Renal pelvis (tissue), 1 donor: ENCODE measurements at regions not wholly inside any gene's neighbourhood (a gene's known extent, or its start where the extent isn't known, plus 50 kb on each side); places are given as distances from the start of the nearest gene placed in this dataset.

Experiments
- DNase-seq: peaks from one replicate; pipeline ENCODE4 v3.0.0-alpha.2; 2013

DNA sequence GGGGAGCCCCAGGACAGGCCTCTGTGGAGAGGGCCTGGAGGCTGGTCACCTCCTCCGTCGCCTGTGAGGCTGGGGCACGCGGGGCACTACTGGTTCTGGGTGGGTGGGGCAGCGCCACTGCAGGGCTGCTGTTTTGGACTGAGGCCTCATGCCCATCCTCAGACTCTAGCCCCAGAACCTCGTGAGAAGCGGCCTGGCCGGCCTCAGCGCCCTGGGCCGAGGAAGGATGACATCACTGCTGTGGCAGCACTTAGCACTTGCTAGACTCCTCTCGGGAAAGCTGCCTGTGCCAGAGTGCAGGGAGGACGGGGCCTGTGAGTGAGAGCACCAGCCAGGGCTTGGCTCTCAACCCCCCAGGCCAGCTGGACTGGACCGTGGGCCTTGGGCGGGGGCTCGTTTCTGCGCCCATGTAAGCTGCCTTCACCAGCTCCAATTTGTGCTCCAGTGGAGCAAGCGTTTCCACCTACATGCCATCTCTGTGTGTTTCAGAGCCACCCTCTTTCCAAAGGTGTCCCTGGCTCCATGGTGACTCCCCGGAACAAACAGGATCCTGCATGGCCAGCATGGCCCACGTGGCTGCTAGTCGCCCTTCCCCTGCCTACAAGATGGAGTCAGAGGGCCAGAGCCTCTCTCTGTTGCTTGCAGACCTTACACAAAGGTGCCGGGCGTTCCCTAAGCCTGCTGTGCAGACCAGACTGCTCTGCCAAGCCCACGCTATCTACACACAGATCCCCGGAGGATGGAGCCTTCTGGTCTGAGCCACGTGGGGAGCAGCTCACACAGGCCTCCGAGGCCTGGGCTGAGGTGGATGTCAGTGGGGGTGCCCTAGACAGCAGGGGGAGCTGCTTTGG, 102.9 kb downstream of the CTTN start:
- DNase-seq = no peak

DNA sequence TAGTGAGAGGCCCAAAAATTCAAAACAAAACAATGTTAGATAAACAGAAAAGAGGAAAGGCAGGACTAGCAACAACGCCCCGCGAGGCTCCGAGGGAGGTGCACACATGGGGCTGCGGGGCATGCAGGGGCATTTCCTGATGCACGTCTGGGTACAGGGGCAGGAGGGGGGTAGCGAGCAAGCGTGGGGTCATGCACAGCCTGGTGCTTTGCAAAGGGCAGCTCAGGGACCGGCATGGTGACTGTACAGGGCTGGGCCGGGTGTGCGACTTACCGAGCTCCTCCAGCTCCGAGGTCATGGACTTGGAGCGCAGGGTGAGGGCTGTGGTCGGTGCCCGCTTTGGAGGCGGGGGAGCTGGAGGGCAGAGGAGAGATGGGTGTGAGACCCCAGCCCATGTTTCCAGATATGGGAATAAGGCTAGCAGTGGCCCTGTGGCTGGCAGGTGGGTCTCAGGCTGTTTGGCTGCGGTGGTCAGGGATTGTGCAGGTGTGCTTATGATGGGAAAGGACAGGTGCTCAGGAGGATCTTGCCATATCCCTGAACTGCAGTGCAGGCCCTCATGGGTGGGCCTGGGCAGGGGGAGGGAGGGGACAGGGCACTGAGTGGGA, 103.7 kb downstream of the CTTN start:
- DNase-seq = no peak

GRCh38 chr11:70502677-70503467, 104.5 kb downstream of the CTTN start:
- peak; percentile 52 for DNase-seq

DNA sequence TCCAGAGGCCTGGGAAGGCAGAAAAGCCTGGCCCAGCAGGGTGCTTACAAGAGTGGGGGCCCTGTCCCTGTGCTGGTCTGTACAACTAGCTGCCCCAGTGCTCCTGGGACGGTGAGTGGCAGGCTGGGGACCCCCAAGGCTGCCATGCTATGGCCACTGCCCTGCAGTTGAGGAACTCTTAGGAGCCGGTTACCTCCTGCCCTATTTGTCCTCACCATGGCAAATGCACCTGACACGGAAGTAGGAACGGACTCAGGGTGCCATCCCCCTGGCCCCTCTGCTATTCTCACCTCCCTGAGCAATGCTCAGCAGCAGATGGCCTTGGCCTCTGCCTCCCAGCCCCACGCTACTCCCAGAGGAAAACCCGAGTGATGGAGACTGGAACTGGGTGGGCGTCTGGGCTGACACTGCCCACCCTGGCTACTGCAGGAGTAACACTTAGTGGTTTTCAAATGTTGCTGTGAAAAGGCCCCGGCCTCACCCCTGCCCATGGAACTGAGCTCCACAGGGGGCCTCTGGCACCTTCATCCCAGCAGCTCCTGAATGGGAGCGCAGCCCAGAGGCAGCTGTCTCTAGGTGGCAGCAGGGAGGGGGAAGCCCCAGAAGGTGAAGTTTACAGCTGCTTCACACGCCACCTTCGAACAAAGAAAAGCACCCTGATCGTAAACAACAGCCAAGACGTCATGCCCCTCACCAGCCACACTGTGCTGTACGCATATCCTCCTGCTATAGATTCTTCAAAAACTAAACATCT, 105.3 kb downstream of the CTTN start:
- no peak for DNase-seq

- DNase-seq = no peak
These were observed 106.1 kb downstream of the CTTN start for GRCh38 chr11:70504246-70505020.

GRCh38 chr11:70505331-70505731, 107.0 kb downstream of the CTTN start:
- no peak for DNase-seq

GRCh38 chr11:70505761-70506657, 107.7 kb downstream of the CTTN start:
- DNase-seq = no peak

GRCh38 chr11:70506658-70506970, 108.3 kb downstream of the CTTN start:
- DNase-seq = no peak

DNA sequence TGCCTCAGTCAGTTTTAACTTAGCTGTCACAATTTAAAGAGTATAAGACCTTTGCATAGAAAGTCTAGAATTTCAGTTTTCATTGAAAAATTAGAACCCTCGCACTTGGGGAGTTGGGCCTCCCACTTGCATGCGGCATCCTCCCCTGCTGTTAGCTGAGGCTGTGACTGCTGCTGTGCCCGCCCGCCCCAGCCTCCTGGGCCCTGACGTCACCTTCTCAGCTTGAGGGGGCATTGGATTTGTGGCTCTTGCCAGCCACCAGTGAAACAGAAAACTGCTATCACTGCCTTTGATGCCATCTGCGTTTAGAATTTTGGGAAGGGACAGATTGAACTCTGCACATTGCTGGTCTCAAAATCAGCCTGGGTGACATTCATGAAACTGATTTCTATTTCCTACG, 108.7 kb downstream of the CTTN start:
- DNase-seq = no peak

DNA sequence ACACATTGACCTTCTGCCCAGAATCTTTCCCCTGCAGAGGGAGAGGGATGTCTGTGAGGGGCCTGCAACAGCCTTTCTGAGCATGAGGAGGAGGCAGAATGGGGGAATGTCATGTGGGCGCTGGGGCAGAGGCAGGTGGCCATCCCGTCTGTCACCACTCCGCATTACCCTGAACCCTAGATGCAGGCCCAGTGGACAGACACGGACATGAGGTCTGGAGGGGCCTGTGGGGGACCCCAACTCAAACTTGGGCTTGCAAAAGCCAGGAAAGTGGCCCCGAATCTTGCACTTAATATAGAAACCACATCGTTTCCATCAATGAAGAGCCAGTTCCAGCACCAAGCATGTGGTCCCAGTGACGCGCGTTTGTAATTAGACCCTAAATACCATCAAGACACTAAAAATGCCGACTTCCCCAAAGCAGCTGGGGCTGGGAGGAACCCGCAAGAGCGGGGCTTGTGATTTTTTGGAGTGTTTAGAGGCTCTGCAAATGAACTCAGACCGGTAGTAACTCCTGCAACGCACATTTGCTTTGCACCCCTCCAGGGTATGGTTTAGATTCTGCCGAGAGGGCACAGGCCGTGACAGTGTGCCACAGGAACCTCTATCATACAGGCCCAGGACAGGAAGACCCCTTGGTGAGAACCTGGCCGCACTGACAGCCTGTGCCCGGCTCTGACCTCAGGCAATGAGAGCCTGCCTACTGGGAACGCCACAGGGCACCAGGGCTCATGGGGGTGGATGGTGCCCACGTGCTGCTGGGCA, 109.3 kb downstream of the CTTN start:
- no peak for DNase-seq

DNA sequence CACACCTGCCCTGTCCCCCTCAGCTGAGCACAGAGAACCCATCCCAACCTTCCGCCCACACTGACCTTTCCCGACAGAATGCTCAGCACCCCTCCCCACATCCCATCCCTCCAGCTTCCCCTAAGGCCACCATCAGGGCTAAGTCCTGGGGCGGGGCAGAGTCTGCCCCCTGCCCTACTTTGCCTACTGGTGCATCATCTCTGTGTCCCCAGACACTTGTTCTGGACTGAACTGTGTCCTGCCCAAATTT, 109.8 kb downstream of the CTTN start:
- no peak for DNase-seq

GRCh38 chr11:70509476-70509875, 111.1 kb downstream of the CTTN start:
- DNase-seq = no peak

- DNase-seq = no peak
These were observed 111.8 kb downstream of the CTTN start for GRCh38 chr11:70510106-70510505.

DNA sequence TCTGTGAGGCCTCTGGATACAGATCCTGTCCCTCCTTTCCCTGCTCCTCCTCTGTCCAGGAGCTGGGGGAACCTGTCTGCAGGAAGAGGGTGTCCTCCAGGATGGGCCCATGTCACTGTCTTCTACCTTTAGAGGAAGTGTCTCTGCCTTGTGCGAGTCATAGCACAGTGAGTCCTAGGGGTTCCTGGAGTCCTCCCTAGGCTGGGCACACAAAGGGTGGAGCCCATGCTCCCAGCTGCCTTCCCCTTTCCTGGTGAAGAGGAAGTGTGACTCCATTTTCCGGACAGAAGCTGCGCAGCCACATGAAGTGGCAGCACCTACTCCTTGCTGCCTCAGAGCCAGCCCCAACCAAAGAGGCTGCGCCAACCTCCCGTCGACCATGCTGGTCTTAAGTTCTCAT, 112.2 kb downstream of the CTTN start:
- no peak for DNase-seq

GRCh38 chr11:70511345-70511744, 113.0 kb downstream of the CTTN start:
- no peak for DNase-seq

DNA sequence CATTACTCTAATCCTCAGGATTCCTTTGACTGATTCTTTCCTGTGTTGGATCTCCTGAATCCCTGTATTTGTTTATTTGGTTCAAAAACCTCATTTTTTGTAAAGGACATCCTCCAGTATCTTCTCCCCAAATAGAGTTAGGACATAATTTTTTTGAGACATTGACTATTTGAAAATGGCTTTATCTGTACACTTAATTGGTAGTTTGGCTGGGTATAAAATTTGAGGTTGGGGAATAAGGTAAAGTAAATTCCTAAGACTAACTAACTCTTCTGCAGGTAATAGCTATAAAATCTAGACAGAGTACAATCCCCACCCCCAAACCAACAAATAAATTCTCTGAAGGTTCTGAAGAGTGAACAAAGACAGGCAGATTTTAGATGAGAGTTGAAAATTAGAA, 114.4 kb downstream of the CTTN start:
- no peak for DNase-seq

- DNase-seq = no peak
These were observed 118.9 kb downstream of the CTTN start for GRCh38 chr11:70517203-70517602.

DNA sequence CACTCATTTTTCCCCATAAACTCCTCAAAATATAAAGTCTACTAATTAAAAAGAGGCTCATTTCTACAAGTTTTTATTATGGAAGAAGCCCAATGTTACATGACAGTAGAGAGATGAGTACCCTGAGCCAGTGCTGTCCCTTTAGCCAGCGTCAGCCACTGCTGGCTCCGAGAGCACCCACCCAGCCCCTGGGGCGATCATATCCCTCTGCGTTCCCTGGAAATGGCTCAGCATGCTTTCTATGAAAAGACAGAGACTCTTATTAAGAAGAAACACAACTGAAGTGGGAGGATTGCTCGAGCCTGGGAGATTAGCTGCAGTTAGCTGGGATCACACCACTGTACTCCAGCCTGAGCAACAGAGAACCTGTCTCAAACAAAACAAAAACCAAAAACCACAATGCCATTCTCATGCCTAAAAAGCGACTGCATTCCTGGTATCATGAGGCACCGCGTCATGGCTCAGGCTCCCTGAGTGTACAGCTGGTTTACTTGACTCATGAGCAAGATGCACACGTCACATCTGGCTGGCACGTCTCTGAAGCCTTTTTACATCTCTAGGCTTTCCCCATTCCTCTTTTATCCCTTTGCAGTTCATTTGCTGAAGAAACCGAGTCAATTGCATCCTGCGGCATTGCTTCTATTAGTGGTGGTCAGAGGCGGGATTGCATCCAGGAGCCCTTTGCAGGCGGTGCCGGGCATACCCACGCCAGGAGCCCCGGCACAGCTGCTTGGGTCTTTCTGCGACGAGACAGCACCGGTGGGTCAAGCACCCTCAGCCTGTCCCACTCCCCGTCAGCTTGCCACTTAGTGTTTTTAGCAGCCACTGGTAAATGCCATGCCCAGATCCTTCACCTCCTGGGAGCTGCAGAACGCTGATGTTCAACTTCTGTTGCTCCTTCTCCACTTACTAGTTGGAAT, 119.9 kb downstream of the CTTN start:
- DNase-seq = no peak

DNA sequence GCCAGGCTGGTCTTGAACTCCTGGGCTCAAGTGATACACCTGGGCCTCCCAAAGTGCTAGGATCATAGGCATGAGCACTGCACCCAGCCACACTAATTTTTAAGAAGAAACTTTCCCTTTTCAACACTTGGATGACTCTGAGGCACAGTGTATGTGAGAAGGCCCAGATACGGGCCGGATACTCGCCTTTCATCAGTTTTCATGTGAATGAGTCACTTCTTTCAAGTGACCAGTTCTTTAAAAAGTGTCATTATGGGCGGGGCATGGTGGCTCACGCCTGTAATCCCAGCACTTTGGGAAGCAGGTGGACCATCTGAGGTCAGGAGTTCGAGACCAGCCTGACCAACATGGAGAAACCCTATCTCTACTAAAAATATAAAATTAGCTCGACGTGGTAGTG, 120.8 kb downstream of the CTTN start:
- DNase-seq = no peak
